IMR-90 (cell line): ENCODE measurements at regions not wholly inside any gene's neighbourhood (a gene's known extent, or its start where the extent isn't known, plus 50 kb on each side); places are given as distances from the start of the nearest gene placed in this dataset.

Experiments used
- ATAC-seq: fragments of 200-7000 bp; cut with Tn5 transposase; 2 replicates; pipeline ENCODE4 v1.9.1; 2020; ENCODE audit warnings: low read depth, mild to moderate bottlenecking, moderate library complexity
- BruUV-seq: library from RNA; stranded (reverse); fragments of 400-500 nt; replicated peaks from 2 replicates; lab custom pipeline; 2021; lab: Mats Ljungman, UMichigan
- CTCF ChIA-PET: fragments of 300-600 bp; formaldehyde crosslinking; extraction: SDS; loops from one replicate; lab custom pipeline; 2021; ENCODE audit warnings: antibody characterized with exemption; lab: Yijun Ruan, JAX
- POLR2A ChIA-PET: fragments of 300-600 bp; sonication (Branson Sonifier 250); formaldehyde crosslinking; loops from one replicate; lab custom pipeline; 2022; ENCODE audit warnings: antibody characterized with exemption; ENCODE audit not compliant: unreplicated experiment; lab: Charles Lee
- DNase-seq: peaks from one replicate; pipeline ENCODE4 v3.0.0; 2013
- H2AFZ ChIP-seq: replicated peaks from 2 replicates; pipeline ENCODE3; 2013; ENCODE audit warnings: low read length, mild to moderate bottlenecking; ENCODE audit not compliant: poor library complexity
- H2AK5ac ChIP-seq: 2 replicates; pipeline ENCODE4 v1.6.1; 2013; ENCODE audit warnings: low read depth, low read length, inconsistent platforms
- H2AK9ac ChIP-seq: replicated peaks from 2 replicates; pipeline ENCODE3; 2013; ENCODE audit warnings: mild to moderate bottlenecking, low read depth, low read length, moderate library complexity; ENCODE audit not compliant: poor library complexity
- H2BK120ac ChIP-seq: 2 replicates; pipeline ENCODE4 v1.6.1; 2013; ENCODE audit warnings: low read depth, low read length, inconsistent platforms
- H2BK15ac ChIP-seq: 3 replicates; pipeline ENCODE4 v1.6.1; 2013; ENCODE audit warnings: low read depth, low read length, inconsistent platforms
- H2BK20ac ChIP-seq: 2 replicates; pipeline ENCODE4 v1.6.1; 2013; ENCODE audit warnings: low read depth, mild to moderate bottlenecking, inconsistent platforms, low read length, moderate library complexity
- H2BK5ac ChIP-seq: 2 replicates; pipeline ENCODE4 v1.6.1; 2013; ENCODE audit warnings: mild to moderate bottlenecking, low read depth, low read length, inconsistent platforms; ENCODE audit not compliant: poor library complexity, severe bottlenecking
- H3K14ac ChIP-seq: replicated peaks from 2 replicates; pipeline ENCODE4 v1.6.1; 2013; ENCODE audit warnings: low read depth, low read length, inconsistent platforms
- H3K18ac ChIP-seq: 2 replicates; pipeline ENCODE4 v1.6.1; 2013; ENCODE audit warnings: low read depth, low read length, control low read depth
- H3K23ac ChIP-seq: 2 replicates; pipeline ENCODE4 v1.6.1; 2013; ENCODE audit warnings: low read depth, low read length, inconsistent platforms
- H3K27ac ChIP-seq: 2 replicates; pipeline ENCODE4 v1.5.1; 2013; ENCODE audit warnings: mild to moderate bottlenecking, control low read depth, low read length; ENCODE audit not compliant: insufficient read depth
- H3K27me3 ChIP-seq: 2 replicates; pipeline ENCODE4 v1.6.1; 2013; ENCODE audit warnings: low read length; ENCODE audit not compliant: control insufficient read depth, insufficient read depth
- H3K36me3 ChIP-seq: 2 replicates; pipeline ENCODE4 v1.6.1; 2013; ENCODE audit warnings: low read length, mixed read lengths; ENCODE audit not compliant: control insufficient read depth, insufficient read depth
- H3K4ac ChIP-seq: 2 replicates; pipeline ENCODE4 v1.6.1; 2013; ENCODE audit warnings: low read depth, low read length, inconsistent platforms
- H3K4me1 ChIP-seq: 2 replicates; pipeline ENCODE4 v1.6.1; 2013; ENCODE audit warnings: low read length, mixed read lengths; ENCODE audit not compliant: control insufficient read depth, insufficient read depth
- H3K4me2 ChIP-seq: 2 replicates; pipeline ENCODE4 v1.6.1; 2013; ENCODE audit warnings: low read depth, mild to moderate bottlenecking, control low read depth, low read length, moderate library complexity
- H3K4me3 ChIP-seq: 2 replicates; pipeline ENCODE4 v1.5.1; 2013; ENCODE audit warnings: low read depth, mild to moderate bottlenecking, control low read depth, low read length, moderate library complexity; ENCODE audit not compliant: insufficient read depth
- H3K56ac ChIP-seq: 2 replicates; pipeline ENCODE4 v1.6.1; 2013; ENCODE audit warnings: low read length, inconsistent platforms; ENCODE audit not compliant: insufficient read depth; ENCODE audit errors: extremely low read depth
- H3K79me1 ChIP-seq, 2 experiments: 2 replicates each; pipeline ENCODE4 v1.6.1; 2013; ENCODE audit warnings: low read length in 2 of 2, inconsistent platforms in 1 of 2, low read depth in 1 of 2
- H3K9ac ChIP-seq: 2 replicates; pipeline ENCODE4 v1.6.1; 2013; ENCODE audit warnings: low read depth, low read length, control low read depth
- H3K9me1 ChIP-seq: 2 replicates; pipeline ENCODE4 v1.6.1; 2013; ENCODE audit warnings: low read length, inconsistent platforms; ENCODE audit not compliant: insufficient read depth
- H3K9me3 ChIP-seq: 2 replicates; pipeline ENCODE4 v1.6.1; 2013; ENCODE audit warnings: low read length; ENCODE audit not compliant: control insufficient read depth, insufficient read depth
- H4K20me1 ChIP-seq: 2 replicates; pipeline ENCODE4 v1.6.1; 2013; ENCODE audit warnings: low read length, inconsistent platforms; ENCODE audit not compliant: insufficient read depth
- H4K5ac ChIP-seq: 2 replicates; pipeline ENCODE4 v1.6.1; 2013; ENCODE audit warnings: mild to moderate bottlenecking, low read depth, low read length, control low read depth
- H4K8ac ChIP-seq, 2 experiments: 2 replicates each; pipeline ENCODE4 v1.6.1; 2013; ENCODE audit warnings: low read depth in 2 of 2, low read length in 2 of 2, control low read depth in 1 of 2, inconsistent platforms in 1 of 2
- H4K91ac ChIP-seq: 2 replicates; pipeline ENCODE4 v1.6.1; 2013; ENCODE audit warnings: low read depth, low read length, inconsistent platforms; ENCODE audit not compliant: insufficient read depth
- RAD21 ChIP-seq: IDR thresholded peaks from 2 replicates; pipeline ENCODE4 v1.6.1; 2012; ENCODE audit warnings: low read length, improper control_type of control experiment
- WGBS, 2 experiments: methylation state at CpG; one replicate each; pipeline versions ENCODE4 v1.1.5 to v1.1.7; 2013; ENCODE audit warnings: missing lambda C conversion rate in 2 of 2; ENCODE audit not compliant: insufficient read length in 1 of 2; ENCODE audit errors: extremely low coverage in 2 of 2; 5-methylcytosine and 5-hydroxymethylcytosine counted together
- dilution Hi-C: fragments of 300-500 bp; cut with HindIII; formaldehyde crosslinking; loops from one replicate; pipeline ENCODE4 v1.14.3; 2018; ENCODE audit warnings: low sequenced_read_pairs; ENCODE audit not compliant: unreplicated experiment
- in situ Hi-C: fragments of 300-500 bp; cut with MboI; formaldehyde crosslinking; loops from 3 replicates; pipeline ENCODE4 v1.14.3; 2019; ENCODE audit warnings: low sequenced_read_pairs, inconsistent platforms, mixed read lengths
- intact Hi-C: fragments of 100-400 bp; cut with micrococcal nuclease; formaldehyde crosslinking; loops from 2 replicates; pipeline ENCODE4 v1.10.0; 2022

DNA sequence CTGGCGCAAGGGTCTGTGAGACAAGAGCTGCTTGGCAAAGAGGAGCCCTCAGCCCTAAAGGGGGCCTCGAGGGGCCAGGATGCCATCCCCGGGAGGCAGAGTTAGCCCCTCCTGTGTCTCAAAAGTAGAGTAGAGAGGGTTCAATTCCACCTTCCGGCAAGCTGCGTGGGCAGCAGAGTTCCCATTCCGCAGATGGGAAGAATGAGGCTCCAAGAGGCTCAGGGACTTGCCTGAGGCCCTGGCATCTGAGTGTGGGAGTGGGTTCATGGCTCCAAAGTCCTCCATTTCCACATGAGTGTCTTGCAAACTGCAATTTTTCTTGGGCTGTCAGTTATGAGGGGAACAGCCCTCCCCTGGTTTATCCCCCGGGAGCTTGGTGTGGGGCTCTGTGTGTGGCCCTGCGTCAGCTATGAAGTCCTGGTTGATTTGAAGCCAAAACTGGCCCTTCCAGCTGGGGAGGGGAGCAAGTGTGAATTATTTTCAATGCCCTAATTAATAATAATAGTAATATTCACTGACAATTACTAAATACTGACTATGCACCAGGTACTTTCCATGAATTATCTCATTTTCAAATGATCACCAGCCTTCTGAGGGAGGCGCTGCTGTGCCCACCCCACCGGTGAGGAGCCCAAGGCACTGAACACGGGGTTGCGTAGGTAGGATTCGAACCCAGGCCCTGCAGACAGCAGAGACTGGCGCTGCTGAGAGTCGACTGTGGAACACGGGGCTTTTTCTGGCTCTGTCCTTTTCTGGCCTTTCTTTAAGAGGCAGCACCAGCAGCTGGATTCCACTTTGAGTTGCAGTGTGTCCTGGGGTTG is 153.0 kb upstream of the PTPN1 start:
- H3K23ac ChIP-seq = no peak overlapping the region
- no peak overlapping the region for H2AFZ ChIP-seq
- no peak for ATAC-seq
- 75% methylated on average over 10 of the region's 16 CpGs; no CpG with 5 or more reads in 1 of the 2 experiments for whole genome bisulfite sequencing, 2 experiments
- no peaks in the 10 kb centered on the region for H3K27me3 ChIP-seq
- no peak overlapping the region; the same call in 1 of the 2 replicates for H3K14ac ChIP-seq
- dilution Hi-C loops (no loop called here), in situ Hi-C loops (no loop called here), intact Hi-C loops (no loop called here)
- no peak overlapping the region for H3K27ac ChIP-seq
- H2BK20ac ChIP-seq = no peak overlapping the region
- H2BK5ac ChIP-seq = no peak overlapping the region
- no peaks in the 10 kb centered on the region for H4K20me1 ChIP-seq
- no peak overlapping the region for H2BK15ac ChIP-seq
- no peaks in the 10 kb centered on the region for H3K4me1 ChIP-seq
- no peak overlapping the region for H2BK120ac ChIP-seq
- CTCF ChIA-PET = no interaction called here
- H4K91ac ChIP-seq = no peak overlapping the region
- POLR2A ChIA-PET = no interaction called here
- peak overlapping the region; percentile 43; the same call in 1 of the 2 replicates for H2AK5ac ChIP-seq
- DNase-seq = no peak
- no peaks in the 10 kb centered on the region for H3K36me3 ChIP-seq
- no peak overlapping the region for H4K5ac ChIP-seq
- no peak overlapping the region for H3K9ac ChIP-seq
- no peak overlapping the region for H4K8ac ChIP-seq
- H3K9me3 ChIP-seq = no peaks in the 10 kb centered on the region
- H3K18ac ChIP-seq = no peak overlapping the region
- H3K56ac ChIP-seq = no peak overlapping the region
- no TSS peak for BruUV-seq
- no peak overlapping the region for H3K4ac ChIP-seq
- H3K4me2 ChIP-seq = no peak overlapping the region
- TF ChIP-seq RAD21 = no peak
- no peak overlapping the region for H2AK9ac ChIP-seq
- no peaks in the 10 kb centered on the region for H3K79me1 ChIP-seq
- no peak overlapping the region for H3K4me3 ChIP-seq
- H3K9me1 ChIP-seq = no peaks in the 10 kb centered on the region
